ENCODE measurements at regions not wholly inside any gene's neighbourhood (a gene's known extent, or its start where the extent isn't known, plus 50 kb on each side); places are given as distances from the start of the nearest gene placed in this dataset.

GRCh38 chr2:6639929-6640620 is 225.6 kb downstream of the CMPK2 start:
- ATAC-seq (no peak), DNase-seq (no peak)
- H3K4me3 Mint-ChIP-seq, result no peak overlapping the region
- no peaks in the 10 kb centered on the region for H3K36me3 Mint-ChIP-seq
- no peaks in the 10 kb centered on the region for H3K4me1 Mint-ChIP-seq
- H3K27ac Mint-ChIP-seq, result no peak overlapping the region
- CTCF ChIA-PET, result no interaction called here
- no peaks in the 10 kb centered on the region for H3K9me3 Mint-ChIP-seq (ENCODE audit: low read depth)
- H3K27me3 Mint-ChIP-seq, result no peaks in the 10 kb centered on the region

GRCh38 chr2:6640621-6641015 is 225.1 kb downstream of the CMPK2 start:
- no peak for ATAC-seq
- Mint-ChIP-seq H3K27ac (no peak overlapping the region), H3K4me1 (no peaks in the 10 kb centered on the region), H3K9me3 (ENCODE audit: low read depth) (no peaks in the 10 kb centered on the region), H3K27me3 (no peaks in the 10 kb centered on the region), H3K36me3 (no peaks in the 10 kb centered on the region), H3K4me3 (no peak overlapping the region)
- CTCF ChIA-PET, result no interaction called here
- no peak for DNase-seq

GRCh38 chr2:6641956-6642355 is 223.8 kb downstream of the CMPK2 start:
- ATAC-seq (no peak), DNase-seq (no peak)
- Mint-ChIP-seq H3K4me3 (no peak overlapping the region), H3K4me1 (no peaks in the 10 kb centered on the region), H3K27ac (no peak overlapping the region), H3K9me3 (ENCODE audit: low read depth) (no peaks in the 10 kb centered on the region), H3K27me3 (no peaks in the 10 kb centered on the region), H3K36me3 (no peaks in the 10 kb centered on the region)
- CTCF ChIA-PET, result no interaction called here

GRCh38 chr2:6644261-6644660 is 221.4 kb downstream of the CMPK2 start:
- CTCF ChIA-PET, result interaction anchor here (1.8 kb wide), 1 partner anchor 9 kb away, joined by 3 read pairs; no protein-coding TSS in a partner anchor
- no peaks in the 10 kb centered on the region for H3K4me1 Mint-ChIP-seq
- no peak for DNase-seq
- no peaks in the 10 kb centered on the region for H3K27me3 Mint-ChIP-seq
- H3K27ac Mint-ChIP-seq, result no peak overlapping the region
- no peaks in the 10 kb centered on the region for H3K36me3 Mint-ChIP-seq
- no peak overlapping the region for H3K4me3 Mint-ChIP-seq
- ATAC-seq, result no peak
- no peaks in the 10 kb centered on the region for H3K9me3 Mint-ChIP-seq (ENCODE audit: low read depth)

GRCh38 chr2:6645004-6645403 is 220.7 kb downstream of the CMPK2 start:
- no peak overlapping the region for H3K4me3 Mint-ChIP-seq
- no peak for ATAC-seq
- H3K9me3 Mint-ChIP-seq (ENCODE audit: low read depth), result no peaks in the 10 kb centered on the region
- DNase-seq, result no peak
- no peak overlapping the region for H3K27ac Mint-ChIP-seq
- no peaks in the 10 kb centered on the region for H3K36me3 Mint-ChIP-seq
- H3K27me3 Mint-ChIP-seq, result no peaks in the 10 kb centered on the region
- CTCF ChIA-PET, result no interaction called here
- H3K4me1 Mint-ChIP-seq, result no peaks in the 10 kb centered on the region

GRCh38 chr2:6645672-6646071 is 220.0 kb downstream of the CMPK2 start:
- no peak overlapping the region for H3K4me3 Mint-ChIP-seq
- no peak for DNase-seq
- H3K27ac Mint-ChIP-seq, result no peak overlapping the region
- no peaks in the 10 kb centered on the region for H3K9me3 Mint-ChIP-seq (ENCODE audit: low read depth)
- no peaks in the 10 kb centered on the region for H3K4me1 Mint-ChIP-seq
- CTCF ChIA-PET, result no interaction called here
- H3K36me3 Mint-ChIP-seq, result no peaks in the 10 kb centered on the region
- H3K27me3 Mint-ChIP-seq, result no peaks in the 10 kb centered on the region
- no peak for ATAC-seq

- DNase-seq, result no peak
- no peak overlapping the region for H3K27ac Mint-ChIP-seq
- ATAC-seq, result no peak
- CTCF ChIA-PET, result no interaction called here
- no peaks in the 10 kb centered on the region for H3K4me1 Mint-ChIP-seq
- H3K4me3 Mint-ChIP-seq, result no peak overlapping the region
- no peaks in the 10 kb centered on the region for H3K27me3 Mint-ChIP-seq
- H3K9me3 Mint-ChIP-seq (ENCODE audit: low read depth), result no peaks in the 10 kb centered on the region
- no peaks in the 10 kb centered on the region for H3K36me3 Mint-ChIP-seq
Measured at GRCh38 chr2:6647046-6647445, 218.7 kb downstream of the CMPK2 start.

GRCh38 chr2:6648596-6649247 is 217.0 kb downstream of the CMPK2 start:
- ATAC-seq (no peak), DNase-seq (no peak)
- CTCF ChIA-PET, result no interaction called here
- Mint-ChIP-seq H3K4me1 (no peaks in the 10 kb centered on the region), H3K27ac (no peak overlapping the region), H3K27me3 (no peaks in the 10 kb centered on the region), H3K36me3 (no peaks in the 10 kb centered on the region), H3K4me3 (no peak overlapping the region), H3K9me3 (ENCODE audit: low read depth) (no peaks in the 10 kb centered on the region)

GRCh38 chr2:6650311-6650710 is 215.4 kb downstream of the CMPK2 start:
- no peaks in the 10 kb centered on the region for H3K4me1 Mint-ChIP-seq
- H3K36me3 Mint-ChIP-seq, result no peaks in the 10 kb centered on the region
- ATAC-seq, result no peak
- CTCF ChIA-PET, result interaction anchor here (1.2 kb wide), 1 partner anchor 9 kb away, joined by 3 read pairs; no protein-coding TSS in a partner anchor
- no peak overlapping the region for H3K4me3 Mint-ChIP-seq
- no peaks in the 10 kb centered on the region for H3K9me3 Mint-ChIP-seq (ENCODE audit: low read depth)
- no peaks in the 10 kb centered on the region for H3K27me3 Mint-ChIP-seq
- H3K27ac Mint-ChIP-seq, result no peak overlapping the region
- DNase-seq, result no peak

- Mint-ChIP-seq H3K27me3 (no peaks in the 10 kb centered on the region), H3K36me3 (no peaks in the 10 kb centered on the region), H3K27ac (no peak overlapping the region), H3K9me3 (ENCODE audit: low read depth) (no peaks in the 10 kb centered on the region), H3K4me1 (no peaks in the 10 kb centered on the region), H3K4me3 (no peak overlapping the region)
- DNase-seq, result no peak
- no peak for ATAC-seq
- CTCF ChIA-PET, result interaction anchor here (1.3 kb wide), 1 partner anchor 9 kb away, joined by 3 read pairs; no protein-coding TSS in a partner anchor
Measured at GRCh38 chr2:6652251-6652650, 213.5 kb downstream of the CMPK2 start.

GRCh38 chr2:6653281-6653750 is 212.4 kb downstream of the CMPK2 start:
- CTCF ChIA-PET, result interaction anchor here (1.3 kb wide), 1 partner anchor 10 kb away, joined by 3 read pairs; no protein-coding TSS in a partner anchor
- no peaks in the 10 kb centered on the region for H3K27me3 Mint-ChIP-seq
- no peak for ATAC-seq
- H3K9me3 Mint-ChIP-seq (ENCODE audit: low read depth), result no peaks in the 10 kb centered on the region
- no peaks in the 10 kb centered on the region for H3K4me1 Mint-ChIP-seq
- H3K4me3 Mint-ChIP-seq, result no peak overlapping the region
- no peak overlapping the region for H3K27ac Mint-ChIP-seq
- H3K36me3 Mint-ChIP-seq, result no peaks in the 10 kb centered on the region
- DNase-seq, result no peak

- H3K27me3 Mint-ChIP-seq, result no peaks in the 10 kb centered on the region
- no peak overlapping the region for H3K27ac Mint-ChIP-seq
Measured at GRCh38 chr2:6654279-6654678, 211.4 kb downstream of the CMPK2 start.

GRCh38 chr2:6656633-6657032 is 209.1 kb downstream of the CMPK2 start:
- Mint-ChIP-seq H3K27ac (no peak overlapping the region), H3K27me3 (no peaks in the 10 kb centered on the region), H3K4me3 (no peak overlapping the region), H3K36me3 (no peaks in the 10 kb centered on the region), H3K4me1 (no peaks in the 10 kb centered on the region), H3K9me3 (ENCODE audit: low read depth) (no peaks in the 10 kb centered on the region)
- CTCF ChIA-PET, result no interaction called here
- ATAC-seq (no peak), DNase-seq (no peak)

More at GRCh38 chr2:6654279-6654678, 211.4 kb downstream of the CMPK2 start:
- Mint-ChIP-seq H3K9me3 (ENCODE audit: low read depth) (no peaks in the 10 kb centered on the region), H3K4me3 (no peak overlapping the region), H3K4me1 (no peaks in the 10 kb centered on the region), H3K36me3 (no peaks in the 10 kb centered on the region)
- DNase-seq, result no peak
- CTCF ChIA-PET, result no interaction called here
- no peak for ATAC-seq

GRCh38 chr2:6657136-6657535 is 208.6 kb downstream of the CMPK2 start:
- H3K27me3 Mint-ChIP-seq, result no peaks in the 10 kb centered on the region
- H3K27ac Mint-ChIP-seq, result no peak overlapping the region
- H3K4me1 Mint-ChIP-seq, result no peaks in the 10 kb centered on the region
- H3K4me3 Mint-ChIP-seq, result no peak overlapping the region
- no peaks in the 10 kb centered on the region for H3K9me3 Mint-ChIP-seq (ENCODE audit: low read depth)
- DNase-seq (no peak), ATAC-seq (no peak)
- CTCF ChIA-PET, result no interaction called here
- H3K36me3 Mint-ChIP-seq, result no peaks in the 10 kb centered on the region

Data from activated CD8-positive, alpha-beta memory T cell treated with anti-CD3 and anti-CD28 coated beads, Interleukin-2, amount 10 ng/mL, durations not matched to agents 7 days and 5 days (primary cell).